GM21529 (cell line): ENCODE measurements at regions not wholly inside any gene's neighbourhood (a gene's known extent, or its start where the extent isn't known, plus 50 kb on each side); places are given as distances from the start of the nearest gene placed in this dataset.

Source experiments
- ATAC-seq: cut with Tn5 transposase; IDR thresholded peaks from one replicate; pipeline ENCODE4 v1.9.1; 2021; ENCODE audit not compliant: unreplicated experiment

- ATAC-seq: no peak
These were observed 204.8 kb downstream of the HAPSTR1 start for GRCh38 chr16:9296271-9296590.

- ATAC-seq: no peak
These were observed 206.1 kb downstream of the HAPSTR1 start for GRCh38 chr16:9297437-9298113.

DNA sequence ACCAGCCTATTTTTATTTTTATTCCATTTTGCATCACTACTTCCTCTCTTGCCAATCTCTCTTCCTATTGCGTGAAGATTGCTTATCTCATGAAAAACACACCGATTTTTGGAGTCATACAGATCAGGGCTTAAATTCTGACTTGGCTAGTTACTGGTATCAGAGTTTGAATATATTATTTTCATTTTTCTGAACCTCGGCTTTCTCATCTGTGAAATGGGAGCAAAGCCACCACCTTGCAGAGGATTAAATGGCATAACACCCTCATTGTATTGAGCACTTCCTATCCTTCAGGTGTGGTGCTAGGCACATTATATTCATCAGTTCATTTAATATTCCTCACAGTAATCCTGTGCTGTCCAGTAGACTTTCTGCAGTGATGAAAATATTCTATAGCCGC lies 208.8 kb downstream of the HAPSTR1 start:
- no peak for ATAC-seq

DNA sequence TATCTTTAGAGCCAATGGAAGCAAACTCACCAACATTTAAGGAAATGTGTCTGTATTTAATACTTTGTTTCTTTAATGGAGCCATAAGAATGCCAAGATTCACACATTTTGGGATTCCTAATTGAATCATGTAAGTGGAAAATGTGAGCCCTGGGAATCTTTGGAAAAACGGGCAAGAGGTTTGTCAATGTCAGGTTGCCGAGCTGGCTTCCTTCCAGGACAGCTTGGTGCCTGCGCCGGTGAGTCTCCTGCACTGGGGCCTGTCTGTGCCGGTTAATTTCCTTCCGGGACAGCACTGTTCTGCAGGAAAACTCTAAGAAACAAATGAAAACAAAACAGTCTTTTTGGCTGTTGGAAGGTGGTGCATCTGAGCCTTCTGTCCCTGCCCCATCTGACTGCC lies 210.6 kb downstream of the HAPSTR1 start:
- ATAC-seq: no peak

- no peak for ATAC-seq
These were observed 215.3 kb downstream of the HAPSTR1 start for GRCh38 chr16:9306753-9307152.

DNA sequence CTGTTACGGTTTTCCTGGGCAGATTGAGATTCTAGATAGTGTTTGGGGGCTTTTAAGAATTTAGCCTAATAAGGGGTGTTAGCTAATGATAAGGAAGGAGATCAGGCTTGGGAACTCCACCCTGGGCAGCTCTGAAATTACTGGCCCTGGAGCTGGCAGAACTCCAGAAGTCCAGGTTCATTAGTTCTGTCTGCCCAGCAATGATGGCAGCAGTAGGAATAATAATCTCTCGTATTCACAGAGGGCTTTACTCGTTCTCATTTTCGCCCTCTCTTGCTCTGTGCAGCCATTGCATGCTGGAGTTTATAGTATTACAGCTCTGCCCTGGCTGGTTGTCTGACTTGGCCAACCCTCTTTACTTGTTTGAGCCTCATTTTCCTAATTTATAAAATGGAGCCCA lies 216.0 kb downstream of the HAPSTR1 start:
- ATAC-seq: no peak

DNA sequence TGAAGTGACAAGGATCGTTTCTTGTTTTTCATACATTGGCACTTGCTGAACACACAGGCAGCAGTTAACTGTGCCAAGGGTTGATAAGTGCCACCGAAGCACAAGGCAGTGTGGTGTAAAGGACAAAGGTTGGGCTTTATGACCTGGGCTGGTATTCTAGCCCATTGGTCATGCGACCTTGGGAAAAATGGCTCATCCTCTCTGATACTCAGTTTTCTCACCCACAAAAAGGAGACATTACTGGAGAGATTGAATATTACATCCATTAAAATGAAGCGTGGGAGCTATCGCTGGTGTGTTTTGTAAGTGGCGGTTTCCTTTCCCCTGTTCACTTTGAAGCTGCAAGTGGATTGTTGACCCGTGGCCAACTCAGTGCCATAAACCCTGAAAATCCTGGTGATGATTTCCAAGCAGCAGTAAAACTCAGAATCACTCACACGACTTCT lies 216.9 kb downstream of the HAPSTR1 start:
- ATAC-seq: no peak

DNA sequence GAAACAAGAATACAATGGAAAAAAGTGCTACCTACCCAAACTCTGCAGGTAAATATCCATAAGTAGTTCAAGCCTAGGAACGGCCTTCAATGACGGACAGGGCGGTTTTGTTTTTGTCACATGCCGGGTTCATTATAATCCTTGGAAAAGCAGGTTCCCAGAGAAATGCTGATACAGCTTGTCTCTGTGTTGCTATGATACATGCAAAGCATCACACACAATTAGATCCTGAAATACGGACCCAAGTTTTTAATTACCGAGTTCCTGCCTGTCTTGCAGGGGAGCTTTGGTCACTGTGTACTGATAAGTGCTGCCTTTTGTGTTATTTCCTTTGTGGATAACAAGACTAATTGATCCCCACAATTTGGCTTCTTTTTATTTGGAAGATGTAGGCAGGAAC lies 217.4 kb downstream of the HAPSTR1 start:
- ATAC-seq: no peak

DNA sequence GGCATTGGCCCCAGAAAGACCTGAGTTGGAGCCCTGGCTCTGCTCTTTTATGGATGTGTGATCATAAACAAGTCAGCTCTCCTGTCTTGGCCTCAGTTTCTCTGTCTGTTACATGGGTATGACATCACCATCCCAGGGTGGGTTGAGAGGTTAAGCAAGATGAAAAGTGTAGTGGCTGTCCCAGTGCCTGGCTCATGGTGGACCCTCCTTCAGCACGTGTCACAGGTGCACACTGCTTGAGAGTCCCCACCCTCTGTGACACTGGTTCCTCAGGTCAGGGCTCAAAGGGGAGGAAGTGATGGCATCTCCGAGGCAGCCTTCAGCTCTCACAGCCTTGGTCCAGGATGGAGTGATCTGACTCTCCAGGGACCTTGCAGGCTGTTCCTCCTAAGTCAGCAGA lies 218.4 kb downstream of the HAPSTR1 start:
- no peak for ATAC-seq

- no peak for ATAC-seq
These were observed 220.0 kb downstream of the HAPSTR1 start for GRCh38 chr16:9311303-9311954.

- no peak for ATAC-seq
These were observed 224.6 kb downstream of the HAPSTR1 start for GRCh38 chr16:9316008-9316407.

GRCh38 chr16:9316615-9317014 lies 225.2 kb downstream of the HAPSTR1 start:
- ATAC-seq: no peak

GRCh38 chr16:9318764-9319163 lies 227.3 kb downstream of the HAPSTR1 start:
- no peak for ATAC-seq

DNA sequence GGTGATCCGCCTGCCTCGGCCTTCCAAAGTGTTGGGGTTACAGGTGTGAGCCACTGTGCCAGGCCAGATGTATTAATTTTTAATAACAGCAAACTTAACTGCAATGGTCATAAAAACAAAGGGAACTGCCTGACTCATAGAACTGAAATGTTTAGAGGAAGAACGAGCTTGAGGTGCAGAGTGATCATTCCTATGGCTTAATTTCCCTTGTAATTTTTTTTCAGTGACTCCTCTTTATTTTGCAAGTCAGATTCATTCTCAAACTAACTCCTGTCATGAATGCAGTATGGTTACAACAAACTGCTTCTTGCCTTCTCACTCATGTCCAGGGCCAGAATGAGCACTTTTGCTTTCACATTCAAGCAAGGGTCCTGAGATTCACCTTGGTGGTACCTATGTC lies 231.3 kb downstream of the HAPSTR1 start:
- no peak for ATAC-seq

DNA sequence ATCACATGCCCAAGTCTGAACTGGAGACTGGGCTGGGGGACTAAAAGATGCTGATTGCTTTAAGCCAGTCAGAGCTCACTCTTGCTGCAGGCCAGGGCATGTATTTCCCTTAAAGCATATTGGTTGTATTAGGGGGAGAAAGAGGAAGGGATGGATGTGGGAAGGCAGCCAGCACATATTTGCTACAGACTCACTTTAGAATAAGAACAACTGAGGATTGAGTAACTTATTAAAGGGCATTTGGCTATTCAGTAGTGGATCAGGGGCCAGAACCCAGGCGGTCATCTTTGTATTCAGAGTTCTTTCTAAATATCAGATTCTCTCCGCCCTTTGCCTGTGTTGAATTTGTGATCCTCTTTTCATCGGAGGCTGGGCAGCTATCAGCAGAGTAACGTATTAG lies 231.7 kb downstream of the HAPSTR1 start:
- ATAC-seq: no peak

DNA sequence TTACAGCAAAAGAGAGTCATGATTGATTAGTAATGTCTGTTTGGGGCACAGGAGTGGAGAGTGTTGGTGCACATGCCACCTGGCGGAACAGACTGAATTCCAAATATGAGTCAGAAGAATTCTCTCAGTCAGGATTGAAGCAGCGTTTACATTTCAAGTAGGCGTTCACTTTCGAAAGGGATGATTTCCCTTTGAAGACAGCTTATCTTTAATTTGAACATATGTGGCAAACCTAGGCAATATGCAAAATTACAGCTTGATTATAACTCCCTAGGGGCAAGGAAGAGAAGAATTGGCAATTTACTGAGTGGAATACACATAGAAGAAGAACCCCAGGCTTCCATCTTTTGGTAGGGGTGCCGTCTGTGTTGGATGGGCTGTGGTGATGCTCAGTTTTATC lies 235.8 kb downstream of the HAPSTR1 start:
- no peak for ATAC-seq

- ATAC-seq: no peak
These were observed 237.0 kb downstream of the HAPSTR1 start for GRCh38 chr16:9328411-9328810.

DNA sequence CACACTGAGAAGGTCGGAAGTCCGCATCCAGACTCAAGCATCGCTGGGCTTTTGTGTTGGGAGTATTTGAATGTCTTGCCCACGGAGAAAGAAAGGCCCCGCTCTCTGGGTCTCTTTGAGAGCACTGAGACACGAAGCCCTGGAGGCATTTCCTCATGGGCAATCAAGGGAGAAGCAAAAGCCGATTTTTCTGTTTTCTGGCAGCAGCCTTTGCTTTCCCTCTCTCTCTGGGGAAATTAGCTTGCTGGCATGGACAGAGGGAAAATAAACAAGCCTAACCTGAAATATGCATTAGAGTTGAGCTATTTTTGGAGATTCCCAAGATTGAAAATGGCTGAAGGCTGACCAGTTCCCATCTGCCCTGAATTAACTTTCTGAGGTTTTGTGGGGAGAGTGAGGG lies 238.7 kb downstream of the HAPSTR1 start:
- ATAC-seq: no peak

DNA sequence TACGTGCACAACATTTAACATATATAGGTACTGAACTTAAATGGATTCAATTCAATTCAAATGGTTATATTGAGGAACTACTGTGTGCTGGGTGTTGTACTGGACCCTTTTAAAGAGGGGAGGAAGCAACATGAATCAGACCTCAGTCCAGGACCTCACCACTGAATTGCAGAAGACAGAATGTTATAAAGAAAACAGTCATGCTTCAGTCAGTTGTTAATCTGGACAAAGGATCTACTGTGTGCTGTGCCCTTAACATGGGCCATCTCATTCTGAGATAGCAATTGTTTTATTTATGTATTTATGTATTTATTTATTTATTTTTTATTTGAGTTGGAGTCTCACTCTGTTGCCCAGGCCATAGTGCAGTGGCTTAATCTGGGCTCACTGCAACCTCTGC lies 240.1 kb downstream of the HAPSTR1 start:
- no peak for ATAC-seq

DNA sequence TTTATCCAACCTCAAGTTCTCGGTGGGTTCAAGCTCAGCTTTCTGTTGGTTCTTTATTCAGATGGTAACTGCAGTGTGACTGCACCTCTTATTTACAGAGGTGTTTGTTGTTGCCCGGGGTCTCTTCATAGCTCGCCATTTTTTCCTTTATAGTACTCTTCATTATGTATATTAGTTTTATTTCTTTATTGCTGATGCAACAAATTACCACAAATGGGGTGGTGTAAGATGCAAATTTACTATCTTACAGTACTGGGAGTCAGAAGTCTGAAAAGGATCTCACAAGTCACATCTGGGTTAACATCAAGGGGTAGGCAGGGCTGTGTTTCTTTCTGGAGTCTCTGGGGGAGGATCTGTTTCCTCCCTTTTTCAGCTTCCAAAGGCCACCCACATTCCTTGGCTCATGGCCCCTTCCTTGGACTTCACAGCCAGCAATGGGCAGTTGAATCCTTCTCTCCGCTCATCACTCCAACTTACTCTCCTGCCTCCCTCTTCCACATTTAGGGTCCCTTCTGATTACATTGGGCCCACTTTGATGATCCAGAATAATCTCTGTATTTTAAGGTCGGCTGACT lies 241.2 kb downstream of the HAPSTR1 start:
- no peak for ATAC-seq

GRCh38 chr16:9333469-9333868 lies 242.0 kb downstream of the HAPSTR1 start:
- ATAC-seq: no peak

- no peak for ATAC-seq
These were observed 242.7 kb downstream of the HAPSTR1 start for GRCh38 chr16:9334103-9334502.
